Right lobe of liver (tissue), 6 donors: ENCODE measurements at regions not wholly inside any gene's neighbourhood (a gene's known extent, or its start where the extent isn't known, plus 50 kb on each side); places are given as distances from the start of the nearest gene placed in this dataset.

ENCODE experiments used
- ATAC-seq, 4 donors: fragments of 200-7000 bp; cut with Tn5 transposase; one replicate each; pipeline ENCODE4 v1.9.1; 2020; ENCODE audit warnings: mild to moderate bottlenecking in 4 of 4, moderate library complexity in 4 of 4
- DNase-seq, 3 donors: peaks; one replicate each; pipeline ENCODE4 v3.0.0-alpha.2; 2020
- H3K27ac ChIP-seq, 3 donors: fragments of 200-600 bp; one replicate each; pipeline ENCODE4 v1.8.0; 2022
- H3K27me3 ChIP-seq, 2 donors: fragments of 200-600 bp; one replicate each; pipeline ENCODE4 v1.8.0; 2022
- H3K36me3 ChIP-seq, 4 donors: fragments of 200-600 bp; sonication (generic) in 1 of 4; one replicate each; pipeline versions ENCODE4 v1.5.1 to v1.8.0; 2017 to 2022; ENCODE audit warnings: control low read depth in 1 of 4
- H3K4me1 ChIP-seq, 4 donors: fragments of 200-600 bp; sonication (generic) in 1 of 4; one replicate each; pipeline versions ENCODE4 v1.5.1 to v1.8.0; 2017 to 2022; ENCODE audit warnings: control low read depth in 1 of 4
- H3K4me3 ChIP-seq, 3 donors: fragments of 200-600 bp; one replicate each; pipeline ENCODE4 v1.8.0; 2022
- H3K9me3 ChIP-seq, 4 donors: fragments of 200-600 bp; sonication (generic) in 1 of 4; one replicate each; pipeline versions ENCODE4 v1.5.1 to v1.8.0; 2017 to 2022; ENCODE audit warnings: control low read depth in 1 of 4
- POLR2A ChIP-seq: fragments of 450-650 bp; IDR thresholded peaks from one replicate; pipeline ENCODE4 v1.6.1; 2017; ENCODE audit warnings: antibody characterized with exemption, mild to moderate bottlenecking
- WGBS: methylation state at CpG from one replicate; pipeline ENCODE4 v1.1.6; 2018; ENCODE audit warnings: low coverage, low lambda C conversion rate; ENCODE audit not compliant: insufficient coverage; ENCODE audit errors: missing lambda C conversion rate; 5-methylcytosine and 5-hydroxymethylcytosine counted together
- intact Hi-C, 2 donors: fragments of 100-400 bp; cut with DNase I; formaldehyde crosslinking; loops; one replicate each; pipeline versions ENCODE4 v1.11.2 to v1.14.1; 2022
- TF ChIP-seq, protein P1 (sequence below), 4 donors: fragments of 200-600 bp in 3 of 4; fragments of 450-650 bp in 1 of 4; IDR thresholded peaks; one replicate each; pipeline versions ENCODE4 v1.5.1 to v1.8.0; 2016 to 2022; ENCODE audit warnings: antibody characterized with exemption in 4 of 4, mild to moderate bottlenecking in 2 of 4
- donor health status: DM: no; HTN: yes; CAD: no.
- donor health status: DM: no; HTN: no; CAD: no.
- donor health status: DM: no; HTN: no; CAD: no.
- donor health status: DM: no; HTN: yes; CAD: no.
- donor health status: DM: no; HTN: yes; CAD: no.

GRCh38 chr11:28417601-28418323, 309.6 kb downstream of the METTL15 start:
- intact Hi-C loops: no loop called here
- H3K27ac ChIP-seq: no peak overlapping the region
- no peak overlapping the region for H3K4me3 ChIP-seq
- no peaks in the 10 kb centered on the region for H3K4me1 ChIP-seq
- no peaks in the 10 kb centered on the region for H3K36me3 ChIP-seq
- TF ChIP-seq POLR2A: no peak
- TF ChIP-seq, protein P1, sequence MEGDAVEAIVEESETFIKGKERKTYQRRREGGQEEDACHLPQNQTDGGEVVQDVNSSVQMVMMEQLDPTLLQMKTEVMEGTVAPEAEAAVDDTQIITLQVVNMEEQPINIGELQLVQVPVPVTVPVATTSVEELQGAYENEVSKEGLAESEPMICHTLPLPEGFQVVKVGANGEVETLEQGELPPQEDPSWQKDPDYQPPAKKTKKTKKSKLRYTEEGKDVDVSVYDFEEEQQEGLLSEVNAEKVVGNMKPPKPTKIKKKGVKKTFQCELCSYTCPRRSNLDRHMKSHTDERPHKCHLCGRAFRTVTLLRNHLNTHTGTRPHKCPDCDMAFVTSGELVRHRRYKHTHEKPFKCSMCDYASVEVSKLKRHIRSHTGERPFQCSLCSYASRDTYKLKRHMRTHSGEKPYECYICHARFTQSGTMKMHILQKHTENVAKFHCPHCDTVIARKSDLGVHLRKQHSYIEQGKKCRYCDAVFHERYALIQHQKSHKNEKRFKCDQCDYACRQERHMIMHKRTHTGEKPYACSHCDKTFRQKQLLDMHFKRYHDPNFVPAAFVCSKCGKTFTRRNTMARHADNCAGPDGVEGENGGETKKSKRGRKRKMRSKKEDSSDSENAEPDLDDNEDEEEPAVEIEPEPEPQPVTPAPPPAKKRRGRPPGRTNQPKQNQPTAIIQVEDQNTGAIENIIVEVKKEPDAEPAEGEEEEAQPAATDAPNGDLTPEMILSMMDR (IDR thresholded peaks at IDR 0.05): no peak
- ATAC-seq (no peak), DNase-seq (no peak)
- 61% methylated on average over 4 of the region's 5 CpGs for WGBS
- H3K9me3 ChIP-seq: no peaks in the 10 kb centered on the region
- H3K27me3 ChIP-seq: no peaks in the 10 kb centered on the region

- H3K36me3 ChIP-seq: no peaks in the 10 kb centered on the region
- TF ChIP-seq POLR2A: no peak
- TF ChIP-seq, protein P1 (IDR thresholded peaks at IDR 0.05): no peak
- no peak for ATAC-seq
- H3K27ac ChIP-seq: no peak overlapping the region
- H3K9me3 ChIP-seq: no peaks in the 10 kb centered on the region
- no peak overlapping the region for H3K4me3 ChIP-seq
- no peaks in the 10 kb centered on the region for H3K4me1 ChIP-seq
- no peak for DNase-seq
- no peaks in the 10 kb centered on the region for H3K27me3 ChIP-seq
- intact Hi-C loops: no loop called here
Observed at GRCh38 chr11:28412029-28412428, 303.8 kb downstream of the METTL15 start.

- Histone ChIP-seq H3K4me1 (no peaks in the 10 kb centered on the region), H3K4me3 (no peak overlapping the region)
- 87% methylated on average over 3 of the region's 3 CpGs for WGBS
Observed at GRCh38 chr11:28401446-28401845, 293.3 kb downstream of the METTL15 start.

GRCh38 chr11:28400331-28401100, 292.3 kb downstream of the METTL15 start:
- intact Hi-C loops: no loop called here
- 86% methylated on average over 4 of the region's 4 CpGs for WGBS

More at GRCh38 chr11:28401446-28401845, 293.3 kb downstream of the METTL15 start:
- no peak for DNase-seq
- Histone ChIP-seq H3K27me3 (no peaks in the 10 kb centered on the region), H3K27ac (no peak overlapping the region), H3K9me3 (no peaks in the 10 kb centered on the region), H3K36me3 (no peaks in the 10 kb centered on the region)
- no peak for TF ChIP-seq POLR2A
- TF ChIP-seq, protein P1 (IDR thresholded peaks at IDR 0.05): no peak
- ATAC-seq: no peak
- intact Hi-C loops: no loop called here

More at GRCh38 chr11:28400331-28401100, 292.3 kb downstream of the METTL15 start:
- H3K27me3 ChIP-seq: no peaks in the 10 kb centered on the region
- no peak overlapping the region for H3K27ac ChIP-seq
- no peaks in the 10 kb centered on the region for H3K9me3 ChIP-seq
- DNase-seq (no peak), ATAC-seq (no peak)
- H3K36me3 ChIP-seq: no peaks in the 10 kb centered on the region
- no peak overlapping the region for H3K4me3 ChIP-seq
- H3K4me1 ChIP-seq: no peaks in the 10 kb centered on the region
- no peak for TF ChIP-seq POLR2A
- TF ChIP-seq, protein P1 (IDR thresholded peaks at IDR 0.05): no peak
